ACHN (cell line): ENCODE measurements at regions not wholly inside any gene's neighbourhood (a gene's known extent, or its start where the extent isn't known, plus 50 kb on each side); places are given as distances from the start of the nearest gene placed in this dataset.
"Not testable (repeated sequence)": the region's sequence is repeated elsewhere in the genome, so short reads cannot be mapped to it uniquely, and the experiment has no call there.

Experiments
- DNase-seq: peaks from one replicate; pipeline ENCODE4 v3.0.0-alpha.2; 2015
- in situ Hi-C: cut with HindIII; loops from 2 replicates; pipeline ENCODE4 v1.10.0; 2017; ENCODE audit warnings: low sequenced_read_pairs, low pct_ligation_motif_present, low pct_unique_long_range_greater_than_20kb

GRCh38 chr7:79975986-79976710 is 158.5 kb upstream of the GNAI1 start:
- in situ Hi-C loops, DNase-seq: not testable (repeated sequence)

GRCh38 chr7:79973455-79973854 is 161.2 kb upstream of the GNAI1 start:
- DNase-seq = no peak
- in situ Hi-C loops = no loop called here

GRCh38 chr7:79971058-79971457 is 163.6 kb upstream of the GNAI1 start:
- in situ Hi-C loops = no loop called here
- DNase-seq = no peak

- DNase-seq = no peak
- in situ Hi-C loops = no loop called here
Measured at GRCh38 chr7:79968894-79969293, 165.7 kb upstream of the GNAI1 start.

- DNase-seq = no peak
- in situ Hi-C loops = no loop called here
Measured at GRCh38 chr7:79968077-79968648, 166.5 kb upstream of the GNAI1 start.

- in situ Hi-C loops = no loop called here
- DNase-seq = no peak
Measured at GRCh38 chr7:79965946-79966345, 168.7 kb upstream of the GNAI1 start.

GRCh38 chr7:79964463-79964862 is 170.2 kb upstream of the GNAI1 start:
- DNase-seq = no peak
- in situ Hi-C loops = no loop called here

GRCh38 chr7:79953130-79953529 is 181.5 kb upstream of the GNAI1 start:
- no peak for DNase-seq
- in situ Hi-C loops = no loop called here

GRCh38 chr7:79952399-79952798 is 182.2 kb upstream of the GNAI1 start:
- no peak for DNase-seq
- in situ Hi-C loops = no loop called here

- in situ Hi-C loops = no loop called here
- DNase-seq = no peak
Measured at GRCh38 chr7:79951415-79951814, 183.2 kb upstream of the GNAI1 start.

- in situ Hi-C loops = no loop called here
- no peak for DNase-seq
Measured at GRCh38 chr7:79949778-79950177, 184.9 kb upstream of the GNAI1 start.

- in situ Hi-C loops = no loop called here
- no peak for DNase-seq
Measured at GRCh38 chr7:79936281-79936983, 198.2 kb upstream of the GNAI1 start.

GRCh38 chr7:79934727-79935126 is 199.9 kb upstream of the GNAI1 start:
- in situ Hi-C loops = no loop called here
- DNase-seq = no peak

GRCh38 chr7:79933144-79933543 is 201.5 kb upstream of the GNAI1 start:
- DNase-seq = no peak
- in situ Hi-C loops = no loop called here

GRCh38 chr7:79930604-79931003 is 204.0 kb upstream of the GNAI1 start:
- no peak for DNase-seq
- in situ Hi-C loops = no loop called here

- in situ Hi-C loops = no loop called here
- no peak for DNase-seq
Measured at GRCh38 chr7:79927116-79927515, 207.5 kb upstream of the GNAI1 start.

GRCh38 chr7:79923953-79924352 is 210.7 kb upstream of the GNAI1 start:
- no peak for DNase-seq
- in situ Hi-C loops = no loop called here

- in situ Hi-C loops = no loop called here
- no peak for DNase-seq
Measured at GRCh38 chr7:79922894-79923293, 211.7 kb upstream of the GNAI1 start.

- DNase-seq = no peak
- in situ Hi-C loops = no loop called here
Measured at GRCh38 chr7:79921976-79922375, 212.7 kb upstream of the GNAI1 start.

- in situ Hi-C loops, DNase-seq: not testable (repeated sequence)
Measured at GRCh38 chr7:79918632-79919031, 216.0 kb upstream of the GNAI1 start.
